HG02884 (cell line): ENCODE measurements at regions not wholly inside any gene's neighbourhood (a gene's known extent, or its start where the extent isn't known, plus 50 kb on each side); places are given as distances from the start of the nearest gene placed in this dataset.

Experiments used
- ATAC-seq: cut with Tn5 transposase; IDR thresholded peaks from one replicate; pipeline ENCODE4 v1.9.1; 2021; ENCODE audit warnings: mild to moderate bottlenecking, moderate library complexity; ENCODE audit not compliant: unreplicated experiment

DNA sequence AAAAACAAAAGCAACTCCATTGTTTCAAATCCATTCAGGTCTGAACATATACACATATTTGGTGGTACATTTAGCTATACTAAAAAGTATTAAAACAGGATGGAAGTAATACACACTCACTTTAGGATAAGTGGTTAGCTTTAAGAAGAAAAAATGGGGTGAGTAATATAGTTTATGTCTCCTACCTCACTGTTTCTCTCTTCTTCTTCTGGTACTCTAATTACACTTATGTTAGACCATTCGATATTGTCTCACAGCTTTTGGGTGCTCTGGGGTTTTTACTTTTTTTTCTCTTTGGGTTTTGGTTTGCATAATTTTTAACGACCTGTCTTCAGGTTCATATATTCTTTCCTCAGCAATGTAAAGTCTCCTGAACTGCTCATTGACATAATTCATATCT, 75.4 kb upstream of the AKAP13 start:
- no peak for ATAC-seq

DNA sequence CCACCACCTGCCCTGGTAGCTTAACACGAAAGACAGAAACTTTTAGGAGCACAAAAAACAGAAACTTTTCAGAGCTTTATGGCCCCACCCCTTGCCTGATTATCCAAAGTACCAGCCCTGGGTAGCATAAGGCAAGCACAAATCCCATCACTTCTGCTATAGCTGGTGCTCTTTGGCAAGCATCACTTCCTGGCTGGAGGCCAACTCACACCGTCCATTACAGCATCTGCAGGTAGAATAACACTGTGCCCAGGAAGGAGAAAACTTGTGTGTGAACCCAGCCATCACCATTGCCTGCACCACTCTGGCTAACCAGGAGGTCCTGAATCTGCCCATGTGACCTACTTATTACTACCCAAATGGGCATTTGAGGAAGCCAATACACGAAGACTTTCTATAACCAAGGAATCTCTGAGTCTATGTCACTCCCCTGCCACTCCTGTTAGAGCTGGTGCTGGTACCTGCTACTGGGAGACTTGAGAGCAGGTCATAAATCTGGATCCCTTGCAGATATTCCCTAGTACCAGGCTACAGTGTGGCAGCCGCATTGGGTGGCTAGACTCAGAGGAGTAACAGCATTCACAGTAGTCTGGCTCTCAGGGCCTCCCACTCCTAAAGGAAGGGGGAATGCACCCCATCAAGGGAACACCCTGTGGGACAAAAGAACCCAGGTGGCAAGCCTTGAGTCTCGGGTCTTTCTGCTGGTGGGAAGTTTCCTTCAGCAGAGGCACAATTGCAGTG, 73.3 kb upstream of the AKAP13 start:
- ATAC-seq, result no peak

DNA sequence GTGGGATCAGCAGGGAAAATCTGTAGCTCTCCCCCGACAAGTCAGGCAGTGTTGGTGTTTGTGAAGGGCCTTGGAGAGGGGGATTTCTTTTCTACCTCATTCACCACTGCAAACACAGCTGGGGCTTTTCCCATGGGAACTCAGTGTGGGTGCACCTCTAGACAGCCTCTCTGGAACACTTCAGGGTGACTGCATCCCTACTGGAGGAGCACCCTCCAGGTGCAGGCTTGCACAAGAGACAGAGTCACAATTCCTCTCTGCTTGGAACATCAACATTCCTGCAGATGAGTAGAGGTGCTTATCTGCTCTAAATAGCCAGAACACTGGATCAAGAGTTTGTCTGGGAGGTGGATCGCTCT, 72.7 kb upstream of the AKAP13 start:
- ATAC-seq, result no peak

DNA sequence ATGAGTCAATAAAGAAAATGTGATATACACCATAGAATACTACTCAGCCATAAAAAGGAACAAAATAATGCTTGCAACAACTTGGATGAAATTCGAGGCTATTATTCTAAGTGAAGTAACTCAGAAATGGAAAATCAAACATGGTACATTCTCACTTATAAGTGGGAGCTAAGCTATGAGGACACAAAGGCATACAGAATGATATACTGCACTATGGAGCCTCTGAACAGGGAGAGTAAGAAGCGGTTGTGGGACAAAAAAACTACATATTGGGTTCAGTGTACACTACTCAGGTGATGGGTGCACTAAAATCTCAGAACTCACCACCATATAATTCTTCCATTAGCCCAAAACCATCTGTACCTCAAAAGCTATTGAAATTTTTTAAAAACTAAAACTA, 68.8 kb upstream of the AKAP13 start:
- ATAC-seq, result no peak

DNA sequence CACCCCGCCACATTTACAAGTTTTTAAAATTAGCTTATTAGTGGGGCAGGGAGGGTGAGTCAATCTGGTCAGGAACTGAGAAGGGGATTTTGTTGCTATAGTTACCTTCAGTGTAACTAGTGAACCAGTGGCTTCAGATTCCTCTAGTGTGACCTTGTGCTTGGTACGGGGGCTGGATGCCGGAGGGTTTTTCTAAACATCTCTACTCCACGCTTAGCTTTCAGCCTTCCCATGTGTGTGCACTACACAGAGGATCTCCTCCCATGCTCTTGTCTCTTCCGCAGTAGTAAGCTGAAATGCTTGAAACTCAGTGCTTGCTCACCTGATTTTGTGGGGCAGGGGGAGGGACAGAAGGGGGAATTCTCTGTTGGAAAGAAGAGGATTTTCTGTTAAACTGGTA, 67.9 kb upstream of the AKAP13 start:
- peak; percentile 95 for ATAC-seq

DNA sequence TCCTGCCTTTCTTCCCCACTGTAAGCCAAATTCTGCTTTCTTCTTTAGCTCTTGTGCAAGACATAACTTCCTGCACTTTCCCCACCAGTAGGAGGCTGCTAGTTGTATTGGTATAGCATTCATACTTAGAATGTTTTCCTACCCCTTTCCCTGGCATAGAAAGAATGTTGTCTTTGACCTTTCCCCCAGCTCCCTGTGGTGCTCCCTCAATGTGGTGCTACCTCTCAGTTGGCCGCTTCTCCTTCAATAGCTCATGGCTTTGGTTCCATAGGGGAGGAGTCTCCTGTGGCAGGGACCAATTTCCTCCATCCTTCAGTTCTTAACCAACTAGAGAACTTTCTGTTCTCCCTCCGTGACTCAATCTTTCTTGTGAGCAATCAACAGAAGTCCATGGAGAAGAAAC, 67.5 kb upstream of the AKAP13 start:
- peak; percentile 11 for ATAC-seq

DNA sequence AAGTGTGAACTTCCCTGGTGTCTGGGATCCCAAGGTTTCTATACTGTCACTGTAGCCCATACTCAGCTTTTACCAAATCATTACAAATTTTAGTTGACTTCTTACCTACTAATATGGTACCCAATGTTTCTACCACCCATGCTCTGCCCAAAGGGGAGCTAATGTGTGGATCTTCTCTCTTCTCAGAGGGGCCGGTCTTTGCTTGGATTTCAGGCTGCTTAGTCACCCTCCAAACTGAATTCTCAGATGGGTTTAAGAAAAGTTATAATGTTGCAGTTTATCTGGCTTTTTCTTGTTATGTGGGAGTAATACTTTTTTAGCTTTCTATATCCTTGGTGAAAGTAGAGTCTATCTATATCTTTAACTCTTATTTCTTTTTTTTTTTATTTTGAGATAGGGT, 67.1 kb upstream of the AKAP13 start:
- ATAC-seq, result no peak

DNA sequence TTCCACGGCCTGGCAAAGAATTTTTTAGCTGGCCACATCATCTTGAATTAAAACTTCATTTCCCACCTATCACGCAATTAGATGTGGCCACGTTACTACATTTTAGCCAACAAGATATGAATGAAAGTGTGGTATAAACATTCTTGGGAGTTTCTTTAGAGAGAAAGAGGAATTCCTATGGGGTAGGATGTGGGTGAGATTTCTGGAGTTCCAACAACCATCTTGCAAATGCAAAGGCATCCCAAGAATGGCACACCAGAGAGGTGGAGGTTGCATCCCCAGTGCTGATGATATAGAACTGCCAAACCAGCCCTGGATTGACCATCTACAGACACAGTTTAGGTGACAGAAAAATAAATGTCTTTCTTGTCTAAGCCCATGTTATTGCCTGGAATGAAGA, 66.3 kb upstream of the AKAP13 start:
- ATAC-seq, result no peak

DNA sequence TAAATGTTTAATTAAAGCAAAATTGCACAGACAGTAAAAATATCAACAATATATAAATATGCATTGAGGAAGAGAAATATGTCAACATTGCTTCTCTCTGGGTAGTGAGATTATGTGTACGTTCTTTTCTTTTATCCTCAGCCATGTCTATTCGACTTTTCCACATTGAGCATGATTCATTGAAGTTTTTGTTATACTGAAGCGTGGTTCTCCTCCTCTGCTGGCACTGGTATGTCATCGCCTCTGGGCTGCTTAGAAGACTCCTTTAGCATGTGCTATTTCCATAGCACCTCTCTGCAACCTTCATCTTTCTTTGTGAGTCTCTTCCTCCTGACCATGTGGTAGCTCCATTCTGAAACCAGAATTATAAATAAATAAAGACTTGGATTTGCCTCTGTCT, 65.8 kb upstream of the AKAP13 start:
- ATAC-seq, result no peak

DNA sequence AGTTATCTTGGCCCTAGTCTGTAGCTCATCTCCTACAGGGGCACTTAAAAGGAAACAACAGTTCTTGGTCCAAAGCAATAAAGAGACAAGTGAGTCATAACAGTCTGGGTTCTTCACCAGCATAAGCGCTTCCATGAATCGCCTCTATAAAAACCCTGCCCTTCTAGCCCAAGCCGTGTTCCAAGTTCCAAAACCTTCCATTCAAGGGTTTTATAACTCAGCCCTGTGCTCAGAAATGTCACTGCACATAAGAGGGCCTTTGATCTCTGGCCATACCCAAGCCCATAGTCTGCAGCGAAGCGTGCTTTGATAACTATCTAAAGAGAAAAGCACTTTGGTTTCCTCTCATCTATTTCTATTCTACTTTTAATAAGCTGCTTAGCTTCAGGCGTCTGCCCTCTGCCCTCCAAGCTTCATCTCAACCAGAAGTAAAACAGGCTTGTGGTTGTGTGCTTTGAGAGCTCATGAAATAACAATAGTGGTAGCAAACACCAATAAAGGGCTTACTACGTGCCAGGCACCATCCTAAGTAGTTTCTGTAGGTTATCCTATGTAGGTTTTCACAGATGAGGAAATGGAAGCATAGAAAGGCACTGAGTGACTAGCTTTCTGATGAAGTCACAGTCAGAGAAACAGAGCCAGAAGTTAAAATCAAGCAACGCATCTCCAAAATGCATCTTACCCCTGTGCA, 64.0 kb upstream of the AKAP13 start:
- ATAC-seq, result no peak

DNA sequence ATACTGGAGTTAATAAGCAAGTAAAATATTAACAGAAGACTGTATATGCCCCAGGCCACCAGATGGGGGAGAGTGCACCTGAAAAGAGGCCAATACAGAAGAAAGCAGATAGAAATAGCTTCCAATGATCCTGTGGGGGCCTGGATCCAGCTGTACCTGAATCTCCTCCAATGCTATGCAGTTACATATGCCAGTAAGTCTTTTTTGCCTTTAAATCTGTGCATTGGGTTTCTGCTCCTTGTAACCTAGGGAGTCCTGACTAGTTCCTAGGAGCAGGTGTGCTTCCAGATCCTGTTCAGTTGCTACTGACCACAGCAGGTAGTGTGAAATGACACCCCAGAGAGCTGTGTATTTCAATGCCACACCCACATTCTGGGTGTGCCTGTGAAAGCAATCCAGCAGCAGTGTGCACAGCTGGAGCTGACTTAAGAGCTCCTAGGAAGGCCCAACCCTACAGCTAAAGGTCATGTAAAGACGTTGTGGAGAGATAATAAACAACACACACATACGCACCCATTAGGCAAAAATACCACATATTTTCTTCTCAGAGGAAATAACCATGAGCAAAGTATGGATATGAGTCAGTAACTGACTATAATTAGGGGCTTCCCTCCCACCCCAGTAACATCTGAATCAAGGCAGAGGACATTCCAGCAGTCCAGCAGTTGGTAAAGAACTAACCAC, 62.2 kb upstream of the AKAP13 start:
- ATAC-seq, result peak; percentile 89

DNA sequence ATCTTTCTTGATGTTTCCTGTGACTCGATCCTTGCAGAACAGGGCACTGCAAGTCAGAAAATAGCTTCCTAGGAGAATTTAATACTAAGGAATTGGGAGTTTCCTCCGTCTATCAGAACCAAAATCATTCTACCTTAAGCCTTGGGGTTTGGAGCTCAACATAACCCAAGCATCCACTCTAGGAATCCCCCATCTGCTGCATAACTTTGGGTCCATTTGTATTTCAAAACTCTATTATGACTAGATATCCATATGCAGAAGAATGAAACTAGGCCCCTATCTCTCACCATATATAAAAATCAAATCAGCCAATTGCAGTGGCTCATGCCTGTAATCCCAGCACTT, 61.7 kb upstream of the AKAP13 start:
- ATAC-seq, result peak; percentile 14

DNA sequence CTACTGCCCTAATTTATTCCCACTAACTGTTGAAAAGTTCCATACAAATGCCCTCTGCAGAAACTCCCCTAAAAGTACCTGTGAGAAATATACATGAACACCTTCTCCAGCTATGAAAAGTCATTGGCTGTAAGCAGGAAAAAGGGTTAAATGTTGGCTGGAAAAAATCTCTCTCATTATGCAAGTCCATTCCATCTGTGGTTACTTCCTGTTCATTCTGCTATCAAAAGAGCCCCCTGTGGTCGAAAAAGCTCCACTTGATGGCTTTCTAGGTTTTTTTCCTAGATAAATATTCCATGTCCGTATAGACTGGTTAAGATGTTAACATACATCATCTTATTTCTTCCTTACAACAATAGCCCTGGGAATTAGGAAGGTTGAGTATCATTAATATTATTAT, 56.2 kb upstream of the AKAP13 start:
- ATAC-seq, result no peak

DNA sequence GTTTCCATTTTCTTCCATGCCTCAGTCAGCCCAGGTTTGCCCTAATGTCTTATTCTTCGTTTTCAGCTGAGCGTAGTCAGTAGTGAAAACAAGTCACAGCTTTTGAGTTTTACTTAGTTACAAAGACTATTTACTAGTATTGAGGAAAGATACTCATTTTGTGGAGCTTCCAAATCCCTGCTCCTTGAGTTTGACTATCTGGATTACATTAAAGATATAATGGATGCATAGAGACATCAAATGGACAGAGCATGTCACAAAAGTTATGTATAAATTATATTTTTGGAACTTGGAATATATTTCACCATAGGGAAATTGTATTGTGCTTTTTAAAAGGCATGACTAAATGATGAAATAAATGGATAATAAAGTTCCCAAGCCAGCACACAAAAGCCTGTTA, 54.6 kb upstream of the AKAP13 start:
- no peak for ATAC-seq

DNA sequence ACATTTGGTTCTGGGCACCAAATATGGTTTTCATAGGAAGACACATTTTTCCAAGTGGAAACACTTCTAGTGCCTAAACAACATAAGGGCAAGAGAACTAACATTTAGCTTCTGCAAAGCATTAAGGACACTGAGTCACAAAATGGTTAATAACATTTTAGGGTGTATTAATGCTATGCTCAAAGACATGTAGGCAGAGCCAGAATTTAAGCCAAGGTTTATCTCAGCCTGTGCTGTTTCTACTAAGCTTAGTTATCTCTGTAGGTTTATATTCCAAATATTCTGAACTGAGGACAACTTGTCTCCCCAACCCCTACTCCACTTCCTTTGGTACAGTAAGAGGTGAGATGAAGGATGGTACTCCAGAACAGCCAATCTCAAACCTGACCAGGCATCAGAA, 54.1 kb upstream of the AKAP13 start:
- ATAC-seq, result no peak

DNA sequence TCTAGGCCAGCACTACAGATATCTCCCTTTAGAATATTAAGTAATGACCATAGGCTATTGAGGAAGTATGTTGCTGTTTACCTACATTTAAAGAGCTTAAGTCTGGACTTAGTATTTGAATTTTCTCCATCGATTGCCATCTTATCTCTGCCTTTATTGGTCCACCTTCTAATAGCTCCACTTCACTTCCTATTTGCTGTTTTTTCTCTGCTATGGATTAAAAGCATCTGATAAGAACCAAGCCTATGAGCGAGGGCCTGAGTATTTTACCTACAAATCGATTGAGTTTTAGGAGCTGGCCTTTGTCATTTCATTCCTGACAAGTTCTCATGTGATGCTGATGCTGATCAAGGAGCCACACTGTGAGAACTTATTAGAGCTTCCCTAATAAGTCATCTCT, 52.6 kb upstream of the AKAP13 start:
- no peak for ATAC-seq

DNA sequence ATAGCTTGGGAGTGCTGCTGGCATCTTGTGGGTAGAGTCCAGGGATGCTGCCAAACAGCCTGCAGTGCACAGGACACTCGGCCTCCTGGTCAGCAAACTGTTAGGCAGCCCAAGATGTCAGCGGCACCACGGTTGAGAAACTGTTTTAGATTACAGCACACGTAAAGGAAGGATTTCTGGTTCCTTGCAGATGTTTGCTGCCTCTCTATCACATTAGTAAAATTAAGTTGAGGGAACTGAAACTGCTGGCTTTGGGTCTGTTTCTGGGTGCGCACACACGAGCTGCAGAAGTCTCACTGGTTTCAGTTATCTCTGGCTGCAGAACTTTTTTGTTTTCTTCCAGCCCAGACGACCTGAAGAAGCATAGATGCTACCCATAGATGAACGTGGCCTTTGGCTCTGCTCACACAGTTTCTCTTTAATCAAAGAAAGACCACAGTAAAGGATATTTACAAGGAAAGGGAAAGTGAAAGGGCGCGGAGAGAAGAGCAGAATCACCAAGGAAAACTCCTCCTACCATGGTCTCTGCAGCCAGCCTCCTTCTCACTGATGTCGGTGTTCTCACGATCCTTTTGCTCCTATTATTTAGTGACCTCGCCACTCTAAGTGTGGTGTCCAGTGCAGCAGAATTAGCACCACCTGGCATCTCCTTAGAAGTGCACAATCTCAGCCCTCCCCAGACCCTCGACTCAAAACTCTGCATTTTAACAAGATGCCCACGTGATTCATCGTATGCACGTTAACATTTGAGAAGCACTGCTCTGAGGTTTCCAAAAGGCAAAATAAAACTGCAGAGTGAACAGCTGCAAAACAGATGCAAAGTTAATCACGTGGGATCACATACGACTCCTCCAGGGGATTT, 50.6 kb upstream of the AKAP13 start:
- peak; percentile 47 for ATAC-seq
